ENCODE measurements at regions not wholly inside any gene's neighbourhood (a gene's known extent, or its start where the extent isn't known, plus 50 kb on each side); places are given as distances from the start of the nearest gene placed in this dataset.

DNA sequence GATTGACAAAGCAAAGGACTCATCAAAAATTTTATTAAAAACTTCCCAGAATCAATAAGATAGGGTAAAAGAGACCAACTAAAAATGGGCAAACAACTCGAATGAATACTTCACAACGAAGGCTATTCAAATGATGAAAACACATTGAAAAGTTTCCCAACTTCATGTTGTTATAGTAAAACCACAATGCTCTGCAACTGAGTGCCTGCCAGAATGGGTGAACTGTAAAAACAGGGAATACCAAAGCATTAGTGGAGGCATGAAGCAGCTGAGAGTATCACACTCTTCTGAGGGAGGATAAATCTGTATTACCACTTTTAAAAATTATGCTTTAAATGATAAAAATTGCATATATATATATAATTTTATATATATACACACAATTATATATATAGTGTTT, 1214.7 kb downstream of the SORCS3 start:
- no peak overlapping the region for H3K4me3 ChIP-seq (ENCODE audit: low read depth, low read length)
- TF ChIP-seq, protein P1, sequence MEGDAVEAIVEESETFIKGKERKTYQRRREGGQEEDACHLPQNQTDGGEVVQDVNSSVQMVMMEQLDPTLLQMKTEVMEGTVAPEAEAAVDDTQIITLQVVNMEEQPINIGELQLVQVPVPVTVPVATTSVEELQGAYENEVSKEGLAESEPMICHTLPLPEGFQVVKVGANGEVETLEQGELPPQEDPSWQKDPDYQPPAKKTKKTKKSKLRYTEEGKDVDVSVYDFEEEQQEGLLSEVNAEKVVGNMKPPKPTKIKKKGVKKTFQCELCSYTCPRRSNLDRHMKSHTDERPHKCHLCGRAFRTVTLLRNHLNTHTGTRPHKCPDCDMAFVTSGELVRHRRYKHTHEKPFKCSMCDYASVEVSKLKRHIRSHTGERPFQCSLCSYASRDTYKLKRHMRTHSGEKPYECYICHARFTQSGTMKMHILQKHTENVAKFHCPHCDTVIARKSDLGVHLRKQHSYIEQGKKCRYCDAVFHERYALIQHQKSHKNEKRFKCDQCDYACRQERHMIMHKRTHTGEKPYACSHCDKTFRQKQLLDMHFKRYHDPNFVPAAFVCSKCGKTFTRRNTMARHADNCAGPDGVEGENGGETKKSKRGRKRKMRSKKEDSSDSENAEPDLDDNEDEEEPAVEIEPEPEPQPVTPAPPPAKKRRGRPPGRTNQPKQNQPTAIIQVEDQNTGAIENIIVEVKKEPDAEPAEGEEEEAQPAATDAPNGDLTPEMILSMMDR (IDR thresholded peaks at IDR 0.05; ENCODE audit: borderline replicate concordance, insufficient read depth, low read depth, low read length), result no peak

DNA sequence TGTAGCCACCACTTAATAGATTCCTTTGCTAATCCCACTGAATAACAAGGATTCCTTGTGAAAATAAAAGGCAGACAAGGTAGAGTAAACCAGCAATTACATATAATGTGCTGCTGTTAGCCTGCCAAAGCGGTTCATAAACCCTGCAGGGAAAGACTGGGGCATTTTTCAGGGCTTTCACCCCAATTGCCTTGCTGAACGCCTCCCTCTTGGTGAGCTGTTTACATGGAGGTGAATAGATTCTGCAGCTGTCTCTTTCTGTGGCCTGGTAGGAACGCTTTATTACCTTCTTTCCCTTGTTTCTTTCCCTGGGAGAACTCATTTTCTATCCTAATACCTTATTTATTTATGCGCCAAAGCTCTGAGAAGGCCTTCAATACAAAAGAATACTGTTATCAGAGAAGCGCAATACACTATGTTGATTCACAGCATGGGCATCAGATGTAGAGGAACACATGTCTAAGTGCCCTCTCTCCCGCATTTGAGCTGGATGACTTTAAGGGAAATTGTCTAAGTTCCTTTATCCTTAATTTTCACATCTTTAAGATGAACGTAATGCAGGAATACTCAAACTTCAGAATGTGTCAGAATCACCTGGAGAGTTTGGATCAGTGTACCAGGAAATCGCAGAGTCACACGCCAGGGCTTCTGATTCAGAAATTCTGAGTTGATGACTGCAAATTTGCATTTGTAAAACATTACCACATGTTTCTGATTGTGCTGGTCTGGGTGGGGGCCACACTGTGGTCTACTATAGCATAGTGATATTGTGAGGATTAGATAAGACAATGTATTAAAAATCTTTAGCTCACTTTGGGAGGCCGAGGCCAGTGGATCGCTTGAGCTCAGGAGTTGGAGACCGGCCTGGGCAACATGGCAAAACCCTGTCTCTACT, 1203.8 kb downstream of the SORCS3 start:
- TF ChIP-seq, protein P1 (IDR thresholded peaks at IDR 0.05; ENCODE audit: borderline replicate concordance, insufficient read depth, low read depth, low read length), result no peak
- no peak overlapping the region for H3K4me3 ChIP-seq (ENCODE audit: low read depth, low read length)

DNA sequence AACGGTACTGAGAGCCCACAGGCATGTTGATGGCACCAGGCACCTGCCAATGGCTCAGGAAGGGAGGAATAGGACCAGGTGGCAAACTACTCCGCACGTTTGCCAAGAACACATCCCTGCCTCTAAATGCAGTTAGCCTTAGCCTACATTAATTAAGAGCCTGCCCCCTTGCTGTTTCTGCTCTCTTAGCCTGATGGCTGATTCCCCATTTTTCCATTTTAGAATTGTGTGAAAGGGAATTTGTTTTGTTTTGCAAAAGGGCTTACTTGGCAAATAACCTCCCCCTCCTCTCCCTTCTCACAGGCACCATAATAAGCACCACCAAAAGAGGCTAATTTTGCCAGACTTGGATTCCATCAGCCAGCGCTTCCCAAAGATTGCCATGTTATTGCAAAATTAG, 1203.2 kb downstream of the SORCS3 start:
- TF ChIP-seq, protein P1 (IDR thresholded peaks at IDR 0.05; ENCODE audit: borderline replicate concordance, insufficient read depth, low read depth, low read length), result no peak
- H3K4me3 ChIP-seq (ENCODE audit: low read depth, low read length), result no peak overlapping the region

DNA sequence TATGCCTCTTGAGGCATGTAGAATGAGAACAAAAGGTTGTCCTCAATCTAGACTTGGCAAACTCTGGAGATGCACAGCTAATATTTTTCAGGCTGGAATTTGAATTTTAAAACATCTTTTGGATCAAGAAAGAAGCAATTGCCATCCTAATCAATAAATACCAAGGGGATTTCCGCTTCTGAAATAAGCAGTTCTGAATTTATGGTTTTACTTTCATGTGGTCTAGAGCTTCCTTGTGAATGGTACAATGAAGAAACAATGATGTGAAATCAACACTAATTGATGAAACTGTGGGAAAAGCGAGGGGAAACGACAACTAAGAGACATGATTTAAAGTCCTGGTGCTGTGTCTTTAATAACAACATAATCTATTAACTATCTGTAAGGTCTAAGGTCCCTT, 1202.7 kb downstream of the SORCS3 start:
- TF ChIP-seq, protein P1 (IDR thresholded peaks at IDR 0.05; ENCODE audit: borderline replicate concordance, insufficient read depth, low read depth, low read length), result no peak
- H3K4me3 ChIP-seq (ENCODE audit: low read depth, low read length), result no peak overlapping the region

DNA sequence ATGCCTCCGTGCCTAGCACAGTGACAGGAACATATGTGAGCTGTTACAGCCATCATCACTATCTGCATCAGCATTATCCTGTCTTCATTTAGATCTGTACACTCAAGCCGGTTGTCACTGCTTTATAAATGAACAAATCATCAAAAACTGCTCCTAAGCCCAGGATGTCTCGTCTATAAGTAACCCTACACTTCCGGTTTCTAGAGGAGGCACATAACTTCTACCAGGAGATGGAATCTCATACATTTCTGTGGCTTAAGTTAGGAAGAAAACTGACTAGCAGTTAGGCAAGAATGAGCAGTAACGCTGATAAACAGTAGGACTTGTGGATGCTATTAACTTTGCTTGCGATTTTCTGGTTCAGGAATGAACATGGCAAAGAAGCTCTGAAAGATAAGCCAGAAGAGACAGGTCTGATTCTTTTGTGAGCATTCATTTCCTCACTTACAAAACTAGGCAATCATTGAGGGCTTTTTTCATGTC, 1199.2 kb downstream of the SORCS3 start:
- no peak overlapping the region for H3K4me3 ChIP-seq (ENCODE audit: low read depth, low read length)
- TF ChIP-seq, protein P1 (IDR thresholded peaks at IDR 0.05; ENCODE audit: borderline replicate concordance, insufficient read depth, low read depth, low read length), result no peak

DNA sequence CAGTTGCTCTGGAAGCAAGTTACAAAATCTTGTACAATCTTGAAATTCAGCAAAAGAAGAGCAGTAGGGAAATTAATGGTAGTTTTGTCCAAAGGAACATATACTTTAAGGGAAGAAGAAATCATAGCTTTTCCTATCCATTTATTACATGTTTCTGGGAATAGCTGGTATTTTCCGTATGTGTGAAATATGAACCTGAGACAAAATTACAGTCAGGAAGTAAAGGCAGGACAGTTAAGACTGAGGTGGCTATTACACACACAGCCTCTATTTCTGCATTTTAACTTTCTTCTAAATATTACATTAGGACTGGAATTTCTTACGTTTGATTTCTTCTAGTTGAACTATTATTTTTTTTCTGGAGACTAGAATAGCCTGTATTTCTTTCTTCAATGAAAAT, 1197.3 kb downstream of the SORCS3 start:
- no peak overlapping the region for H3K4me3 ChIP-seq (ENCODE audit: low read depth, low read length)
- TF ChIP-seq, protein P1 (IDR thresholded peaks at IDR 0.05; ENCODE audit: borderline replicate concordance, insufficient read depth, low read depth, low read length), result no peak

DNA sequence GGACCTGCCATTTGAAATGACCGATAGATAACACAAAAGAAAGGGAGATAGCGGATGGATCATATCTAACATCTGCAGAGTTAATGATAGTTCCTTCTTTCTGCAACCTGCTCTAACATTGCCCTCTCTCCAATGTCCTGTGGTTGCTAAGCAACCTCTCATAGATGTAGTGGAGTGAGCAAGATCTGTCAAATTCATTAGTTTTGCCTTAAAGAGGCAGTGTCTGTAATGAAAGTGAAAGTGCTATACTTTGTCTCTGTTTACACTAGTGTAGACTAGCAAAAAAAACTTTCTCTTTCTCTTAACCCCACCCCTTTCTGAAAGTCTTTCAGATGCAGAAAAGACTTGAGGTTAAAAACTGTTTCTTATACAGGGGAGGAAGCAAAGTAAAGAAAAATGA, 1196.9 kb downstream of the SORCS3 start:
- TF ChIP-seq, protein P1 (IDR thresholded peaks at IDR 0.05; ENCODE audit: borderline replicate concordance, insufficient read depth, low read depth, low read length), result no peak
- no peak overlapping the region for H3K4me3 ChIP-seq (ENCODE audit: low read depth, low read length)

Measured in GM12875 (cell line).